ENCODE measurements at regions not wholly inside any gene's neighbourhood (a gene's known extent, or its start where the extent isn't known, plus 50 kb on each side); places are given as distances from the start of the nearest gene placed in this dataset.

DNA sequence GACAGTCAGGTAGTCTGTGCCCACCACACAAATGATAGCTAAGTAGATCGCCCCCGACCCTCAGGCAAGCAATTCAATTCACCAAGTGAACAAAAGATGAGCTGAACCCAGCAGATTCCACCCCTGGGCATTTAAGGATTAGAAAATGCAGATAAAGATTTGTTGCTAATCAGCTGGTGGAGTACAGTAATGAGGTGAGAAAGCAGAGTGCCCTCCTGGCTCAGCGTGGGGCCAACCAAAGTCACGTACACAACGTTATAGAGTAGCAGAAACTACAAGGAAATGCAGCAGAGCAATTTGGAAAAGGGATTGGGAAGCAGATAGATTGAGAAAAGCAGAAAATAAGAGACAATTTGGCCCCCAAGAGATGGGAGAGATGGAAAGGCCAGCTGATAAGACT lies 91.2 kb downstream of the SOX9 start:
- DNase-seq = no peak

- DNase-seq = no peak
These were observed 94.7 kb downstream of the SOX9 start for GRCh38 chr17:72215490-72215889.

- no peak for DNase-seq
These were observed 95.1 kb downstream of the SOX9 start for GRCh38 chr17:72215928-72216327.

GRCh38 chr17:72219137-72219823 lies 98.5 kb downstream of the SOX9 start:
- no peak for DNase-seq

- no peak for DNase-seq
These were observed 99.1 kb downstream of the SOX9 start for GRCh38 chr17:72219824-72220493.

DNA sequence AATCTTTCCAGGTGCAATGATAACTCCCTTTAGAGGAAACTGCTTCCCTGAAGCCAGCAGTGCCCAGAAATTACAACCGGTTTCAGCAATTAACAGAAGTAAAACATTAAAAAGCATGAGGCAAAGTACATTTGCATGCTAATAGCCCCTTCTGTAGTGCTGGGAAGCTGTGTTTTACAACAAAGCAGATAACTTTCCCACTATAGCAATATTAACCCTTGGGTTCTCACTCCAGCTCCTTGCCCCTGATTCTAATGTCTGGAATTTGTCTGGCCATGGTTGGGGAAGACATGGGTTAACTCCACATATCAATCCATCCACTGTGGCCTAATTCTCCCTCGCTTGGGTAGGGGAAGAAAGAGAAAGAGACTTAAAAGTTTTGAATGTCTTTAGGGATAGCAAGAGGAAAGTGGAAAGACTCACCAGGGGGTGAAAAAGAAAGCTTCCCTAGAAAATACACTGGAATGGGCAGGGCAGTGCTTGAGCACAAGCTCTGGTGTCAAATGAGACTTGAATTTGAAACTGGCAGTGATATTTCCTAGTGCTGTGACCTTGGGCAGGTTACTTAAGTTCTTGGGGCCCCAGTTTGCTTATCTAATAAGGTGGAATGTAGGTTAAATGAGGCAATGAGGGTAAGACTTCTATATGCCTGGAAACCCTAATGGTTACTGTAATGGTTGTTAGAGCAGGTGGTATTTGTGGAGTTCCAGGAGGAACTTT lies 102.0 kb downstream of the SOX9 start:
- no peak for DNase-seq

DNA sequence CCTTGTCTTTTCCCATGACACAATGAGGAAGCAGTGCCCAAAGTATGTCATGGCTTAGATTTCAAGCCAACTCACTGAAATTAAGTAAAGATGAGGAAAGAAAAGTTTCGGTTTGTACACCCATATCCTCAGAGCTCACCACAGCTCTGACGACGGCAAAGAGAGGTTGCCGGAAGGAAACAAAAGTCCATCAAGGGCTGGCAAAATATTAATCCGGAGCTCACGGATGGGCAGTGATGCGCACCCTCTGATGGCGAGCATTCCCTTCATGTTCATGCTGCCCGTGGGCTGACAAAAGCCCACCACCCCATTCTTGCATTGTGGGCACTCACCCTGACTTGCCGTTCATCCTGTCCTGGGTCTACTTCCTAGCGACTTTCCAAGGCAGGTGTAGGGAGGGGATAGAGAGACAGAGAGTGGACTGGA lies 103.1 kb downstream of the SOX9 start:
- no peak for DNase-seq

GRCh38 chr17:72226322-72226721 lies 105.5 kb downstream of the SOX9 start:
- no peak for DNase-seq

GRCh38 chr17:72233986-72234385 lies 113.2 kb downstream of the SOX9 start:
- DNase-seq = no peak

GRCh38 chr17:72234985-72235384 lies 114.2 kb downstream of the SOX9 start:
- no peak for DNase-seq

GRCh38 chr17:72236980-72237633 lies 116.3 kb downstream of the SOX9 start:
- DNase-seq = no peak

- no peak for DNase-seq
These were observed 117.4 kb downstream of the SOX9 start for GRCh38 chr17:72238157-72238673.

GRCh38 chr17:72239548-72239947 lies 118.7 kb downstream of the SOX9 start:
- no peak for DNase-seq

DNA sequence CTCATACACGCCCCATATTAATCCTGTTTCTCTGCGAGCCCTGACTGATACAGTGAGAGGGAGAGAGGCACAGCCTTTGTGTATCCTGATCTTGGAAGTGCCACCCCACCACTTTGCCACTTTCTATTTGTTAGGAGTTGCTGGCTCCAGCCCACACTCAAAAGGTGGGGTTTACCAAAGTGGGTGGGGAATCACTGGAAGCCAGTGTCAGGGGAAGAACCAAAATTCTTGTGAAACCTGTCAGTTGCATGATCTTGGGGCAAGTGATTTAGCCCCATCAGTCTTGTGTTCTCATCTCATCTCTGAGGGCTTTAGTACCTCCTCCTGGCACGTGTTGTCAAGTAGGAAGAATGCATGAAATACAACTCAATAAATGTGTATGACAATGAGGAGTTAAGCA lies 119.5 kb downstream of the SOX9 start:
- no peak for DNase-seq

GRCh38 chr17:72244494-72244893 lies 123.7 kb downstream of the SOX9 start:
- DNase-seq = no peak

DNA sequence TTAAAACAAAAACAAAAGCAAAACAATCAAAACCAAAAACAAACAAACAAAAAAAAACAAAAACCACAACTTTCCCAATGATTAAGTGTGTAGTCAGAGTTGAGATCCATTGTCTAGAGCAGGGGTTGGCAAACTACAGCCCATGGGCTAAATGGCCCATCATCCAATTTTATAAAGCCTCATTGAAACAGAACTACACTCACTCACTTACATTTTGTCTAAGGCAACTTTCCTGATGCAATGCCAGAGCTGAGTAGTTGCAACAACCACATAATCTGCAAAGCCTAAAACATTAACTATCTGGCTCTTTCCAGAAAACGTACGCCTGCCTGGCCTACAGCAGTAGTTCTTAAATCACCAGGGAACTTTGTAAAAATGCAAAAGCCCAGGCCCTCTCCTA lies 124.1 kb downstream of the SOX9 start:
- no peak for DNase-seq

DNA sequence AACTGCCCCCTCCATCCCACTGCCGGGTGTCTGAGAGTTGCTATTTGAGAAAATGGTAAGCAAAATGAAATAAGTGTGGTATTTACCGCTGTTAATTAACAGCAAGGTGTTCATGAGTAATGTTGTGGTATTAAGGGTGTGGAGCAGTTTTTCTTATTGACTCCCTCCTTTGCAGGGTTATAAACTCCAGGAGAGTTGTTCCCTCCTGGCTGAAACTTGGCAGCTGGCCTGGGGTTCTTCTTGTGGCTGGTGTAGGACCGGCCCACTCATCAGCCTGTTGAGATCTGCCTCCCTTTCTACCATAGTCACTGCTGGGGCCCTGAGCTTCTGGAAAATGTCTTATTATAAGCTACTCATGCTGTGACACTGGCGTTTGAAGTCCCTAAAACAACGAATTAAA lies 128.6 kb downstream of the SOX9 start:
- no peak for DNase-seq

- no peak for DNase-seq
These were observed 129.4 kb downstream of the SOX9 start for GRCh38 chr17:72250206-72250605.

GRCh38 chr17:72253597-72253996 lies 132.8 kb downstream of the SOX9 start:
- DNase-seq = no peak

- no peak for DNase-seq
These were observed 134.1 kb downstream of the SOX9 start for GRCh38 chr17:72254808-72255449.

- no peak for DNase-seq
These were observed 134.7 kb downstream of the SOX9 start for GRCh38 chr17:72255481-72255880.

DNA sequence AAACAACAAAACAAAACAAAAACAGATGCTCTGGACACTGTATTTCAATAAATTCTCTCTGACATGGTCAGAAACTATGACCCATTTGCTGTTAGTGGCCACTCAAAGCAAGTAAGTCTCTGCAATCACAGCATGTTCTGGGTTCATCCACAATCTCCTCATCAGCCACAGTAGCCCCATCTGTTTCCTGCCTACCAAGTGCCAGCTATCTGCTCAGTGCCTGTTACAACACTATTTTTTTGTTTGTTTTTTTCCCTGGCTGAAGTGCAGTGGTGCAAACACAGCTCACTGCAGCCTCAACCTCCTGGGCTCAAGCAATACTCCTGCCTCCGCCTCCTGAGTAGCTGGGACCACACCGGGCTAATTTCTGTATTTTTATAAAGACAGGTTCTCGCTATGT lies 137.9 kb downstream of the SOX9 start:
- DNase-seq = no peak

DNA sequence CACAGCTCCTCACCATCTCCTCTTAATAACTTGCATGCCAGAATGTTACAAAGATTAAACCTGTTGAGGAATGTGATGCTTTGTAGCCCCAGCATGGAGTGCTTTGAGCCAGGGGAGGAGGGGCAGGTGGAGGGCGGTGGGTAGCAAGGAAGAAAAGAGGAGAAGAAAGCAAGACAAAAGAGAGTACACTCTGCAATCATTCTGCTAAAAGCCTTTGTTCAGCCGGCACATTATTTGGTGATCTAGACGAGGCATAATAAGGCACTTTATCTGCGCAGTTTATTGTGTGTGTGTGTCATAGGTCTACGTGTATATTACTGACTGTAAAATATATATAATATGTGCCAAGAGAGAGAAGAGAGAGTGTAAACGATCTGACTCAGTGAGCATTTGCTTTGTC lies 139.1 kb downstream of the SOX9 start:
- no peak for DNase-seq
